Activated CD4-positive, alpha-beta T cell treated with anti-CD3 and anti-CD28 coated beads, Interleukin-2, amount 50 U/mL, for 48 hours (primary cell): ENCODE measurements at regions not wholly inside any gene's neighbourhood (a gene's known extent, or its start where the extent isn't known, plus 50 kb on each side); places are given as distances from the start of the nearest gene placed in this dataset.
"Not testable (repeated sequence)": the region's sequence is repeated elsewhere in the genome, so short reads cannot be mapped to it uniquely, and the experiment has no call there.

ENCODE experiments used
- DNase-seq, 2 experiments: peaks; one replicate each; pipeline ENCODE4 v3.0.0-alpha.2; 2020

DNA sequence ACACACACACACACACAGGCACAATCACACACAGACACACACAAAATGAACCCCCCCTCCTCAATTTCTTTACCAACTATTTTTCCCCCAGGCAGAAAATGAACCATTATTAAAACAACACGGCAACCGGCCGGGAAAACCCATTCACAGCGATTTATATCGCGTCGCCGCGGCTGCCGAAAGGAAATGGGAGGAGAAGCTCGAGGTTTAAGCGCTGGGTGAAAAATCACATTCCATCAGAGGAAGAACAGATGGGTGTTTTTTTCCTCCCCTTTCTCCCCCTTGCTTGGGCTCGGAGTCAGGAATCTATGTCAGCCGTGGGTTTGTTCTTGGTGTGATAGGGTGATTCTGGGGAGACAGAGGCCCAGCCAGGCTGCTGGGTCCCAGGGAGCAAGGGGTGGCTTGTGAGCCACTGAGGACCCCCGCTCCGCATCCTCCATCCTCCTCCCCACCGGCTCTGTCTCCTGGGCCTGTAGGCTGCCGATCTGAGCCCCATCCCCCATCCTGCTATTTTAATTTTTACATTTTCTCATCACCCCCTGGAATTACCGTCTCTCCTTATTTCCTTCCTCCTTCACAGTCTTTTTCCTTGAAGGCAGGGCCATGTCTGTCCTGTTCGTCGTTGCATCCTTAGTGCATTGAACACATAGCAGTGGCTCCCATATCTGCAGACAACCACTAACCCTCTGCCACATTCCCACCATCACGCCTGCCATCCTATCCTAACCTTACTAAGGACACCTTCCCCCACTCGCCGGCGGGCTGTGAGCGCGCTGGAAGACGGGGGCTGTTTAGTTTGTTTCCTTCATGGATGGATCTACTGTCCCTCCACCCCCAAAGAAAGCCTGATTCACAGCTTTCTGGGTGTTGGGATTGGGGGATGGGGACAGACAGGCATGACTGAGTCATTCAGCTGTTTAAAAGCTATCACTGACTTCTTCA lies 137.7 kb downstream of the CRLF3 start:
- DNase-seq = not testable (repeated sequence)

DNA sequence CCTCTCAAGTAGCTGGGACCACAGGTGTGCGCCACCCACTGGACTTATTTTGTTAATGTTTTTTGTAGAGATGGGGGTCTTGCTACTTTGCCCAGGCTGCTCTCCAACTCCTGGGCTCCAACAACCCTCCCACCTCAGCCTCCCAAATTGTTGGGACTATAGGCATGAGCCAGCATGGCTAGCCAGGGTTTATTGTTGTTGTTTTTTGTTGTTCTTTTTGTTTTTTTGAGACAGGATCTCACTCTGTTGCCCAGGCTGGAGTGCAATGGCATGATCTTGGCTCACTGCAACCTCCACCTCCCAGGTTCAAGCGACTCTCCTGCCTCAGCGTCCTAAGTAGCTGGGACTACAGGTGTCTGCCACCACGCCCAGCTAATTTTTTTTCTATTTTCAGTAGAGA lies 142.2 kb downstream of the CRLF3 start:
- not testable (repeated sequence) for DNase-seq

DNA sequence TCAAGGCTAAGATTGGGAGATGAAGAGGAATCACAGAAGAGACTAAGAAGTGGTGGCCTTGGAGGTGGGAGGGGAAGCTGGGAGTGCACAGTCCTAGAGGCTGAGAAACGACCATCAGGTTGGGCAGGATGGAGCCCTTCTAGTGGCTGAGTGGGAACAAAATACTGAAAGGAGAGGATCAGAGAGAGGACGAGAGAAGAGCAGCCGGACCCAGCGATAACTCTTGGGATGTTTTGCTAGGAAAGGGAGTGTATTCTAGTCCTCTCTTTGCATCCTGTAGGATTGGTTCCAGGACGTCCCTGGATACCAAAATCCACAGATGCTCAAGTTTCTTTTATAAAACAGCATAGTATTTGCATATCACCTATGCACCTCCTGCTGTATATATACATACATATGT lies 143.8 kb downstream of the CRLF3 start:
- DNase-seq = not testable (repeated sequence)

DNA sequence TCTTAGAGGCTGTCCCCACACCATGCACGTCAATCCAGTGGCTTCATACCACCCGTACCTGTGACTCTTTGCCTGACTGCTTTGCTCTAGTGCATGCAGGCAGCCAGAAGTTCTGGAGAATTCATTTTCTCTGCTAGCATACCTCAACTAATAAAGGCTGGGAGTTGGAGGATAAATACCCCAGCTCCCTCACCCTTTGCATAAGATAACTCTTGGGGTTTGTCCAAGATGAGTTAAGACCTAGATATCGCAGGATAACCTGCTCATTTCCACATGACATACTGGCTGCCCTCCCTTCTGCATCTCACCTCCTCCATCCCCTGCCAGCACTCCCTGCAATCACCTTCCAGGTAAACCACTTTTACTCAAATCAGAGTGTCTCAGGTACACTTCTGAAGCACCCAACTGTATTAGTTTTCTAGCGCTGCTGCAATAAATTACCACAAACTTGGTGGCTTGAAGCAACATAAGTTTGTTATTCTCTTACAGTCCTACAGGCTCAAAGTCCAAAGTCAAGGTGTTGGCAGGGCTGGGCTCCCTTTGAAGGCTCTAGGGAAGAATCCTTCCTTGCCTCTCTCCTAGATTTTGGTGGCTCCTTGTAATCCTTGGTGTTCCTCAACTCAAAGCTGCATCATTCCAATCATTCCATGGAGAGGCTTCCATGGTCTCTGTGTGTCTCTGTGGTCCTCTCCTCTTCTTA lies 146.8 kb downstream of the CRLF3 start:
- DNase-seq = no peak

DNA sequence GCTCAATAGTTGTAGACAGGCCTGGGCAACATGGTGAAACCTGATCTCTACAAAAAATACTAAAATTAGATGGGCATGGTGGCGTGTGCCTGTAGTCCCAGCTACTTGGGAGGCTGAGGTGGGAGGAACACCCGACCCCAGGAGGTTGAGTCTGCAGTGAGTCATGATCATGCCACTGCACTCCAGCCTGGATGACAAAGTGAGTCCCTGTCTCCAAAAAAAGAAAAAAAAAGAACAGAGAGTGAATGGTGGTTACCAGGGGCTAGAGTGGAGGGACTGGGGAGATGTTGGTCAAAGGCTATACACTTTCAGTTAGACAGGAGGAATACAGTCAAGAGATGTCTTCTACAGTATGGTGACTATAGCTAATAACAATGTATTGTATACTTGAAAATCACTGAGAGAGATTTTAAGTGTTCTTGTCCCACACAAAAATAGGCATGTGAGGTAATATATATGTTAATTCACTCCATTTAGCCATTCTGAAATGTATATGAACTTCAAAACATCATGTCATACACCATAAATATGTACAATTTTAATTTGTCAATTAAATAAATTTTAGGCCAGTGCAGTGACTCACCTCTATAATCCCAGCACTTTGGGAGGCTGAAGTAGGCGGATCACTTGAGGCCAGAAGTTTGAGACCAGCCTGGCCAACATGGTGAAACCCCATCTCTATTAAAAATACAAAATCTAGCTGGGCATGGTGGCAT lies 148.6 kb downstream of the CRLF3 start:
- not testable (repeated sequence) for DNase-seq

DNA sequence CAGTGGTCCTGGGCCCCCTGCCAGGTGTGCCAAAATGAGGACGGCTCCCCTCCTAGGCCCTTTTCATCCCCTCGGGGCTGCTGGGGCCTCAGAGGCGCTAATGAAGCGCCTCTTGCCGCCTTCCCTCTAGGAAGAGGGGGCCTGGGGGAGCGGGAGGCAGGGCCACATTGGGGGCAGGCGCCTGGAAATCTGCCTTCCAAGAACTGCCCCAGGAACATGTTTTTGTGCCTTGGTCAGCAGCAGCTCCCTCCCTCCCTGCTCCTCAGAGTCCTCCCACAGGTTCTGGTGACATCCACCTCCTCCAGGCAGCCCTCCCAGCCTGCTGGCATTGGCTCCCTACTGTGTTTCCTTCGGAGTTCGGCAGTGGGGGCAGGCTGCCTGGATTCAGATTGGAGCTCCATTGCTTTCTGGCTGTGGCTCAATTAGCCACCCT lies 155.3 kb downstream of the CRLF3 start:
- not testable (repeated sequence) for DNase-seq

DNA sequence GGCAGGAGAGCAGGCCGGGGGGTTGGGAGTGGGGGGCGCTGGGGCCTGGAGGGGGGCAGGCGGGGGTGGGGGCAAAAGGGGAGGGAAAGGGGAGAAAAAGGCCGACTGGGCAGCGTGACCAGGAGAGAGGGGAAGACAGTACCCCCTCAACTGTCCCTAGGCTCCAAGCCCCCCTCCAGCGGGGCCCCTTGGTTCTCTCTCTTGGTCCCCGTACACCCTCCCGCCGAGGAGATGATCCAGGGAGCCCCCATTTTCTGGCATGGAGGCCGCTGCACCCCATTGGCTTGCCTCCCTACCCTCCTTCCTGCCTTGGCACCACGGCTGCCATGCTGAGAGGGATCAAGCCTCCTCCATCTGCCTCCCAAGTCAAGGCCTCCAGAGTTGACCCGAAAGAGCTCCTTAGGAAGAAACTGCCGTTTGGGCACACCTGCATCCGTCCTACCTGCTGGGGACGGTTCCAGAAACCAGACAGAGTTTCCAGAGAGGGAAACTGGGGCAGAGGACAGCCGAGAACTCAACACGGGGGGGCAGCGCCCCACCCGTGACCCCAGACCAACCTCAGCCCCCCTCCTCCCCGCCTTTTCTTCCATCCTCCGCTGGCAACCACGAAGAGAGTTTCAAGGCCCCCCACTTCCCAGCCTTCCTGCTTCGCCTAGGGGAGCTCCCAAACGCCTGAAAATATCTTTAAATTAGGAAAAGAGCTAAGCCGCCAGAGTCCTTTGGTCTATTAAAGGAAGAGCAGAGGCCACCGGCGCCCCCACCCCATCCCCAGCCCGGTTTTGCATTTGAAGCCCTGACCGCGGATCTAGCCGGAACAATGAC lies 155.9 kb downstream of the CRLF3 start:
- not testable (repeated sequence) for DNase-seq

DNA sequence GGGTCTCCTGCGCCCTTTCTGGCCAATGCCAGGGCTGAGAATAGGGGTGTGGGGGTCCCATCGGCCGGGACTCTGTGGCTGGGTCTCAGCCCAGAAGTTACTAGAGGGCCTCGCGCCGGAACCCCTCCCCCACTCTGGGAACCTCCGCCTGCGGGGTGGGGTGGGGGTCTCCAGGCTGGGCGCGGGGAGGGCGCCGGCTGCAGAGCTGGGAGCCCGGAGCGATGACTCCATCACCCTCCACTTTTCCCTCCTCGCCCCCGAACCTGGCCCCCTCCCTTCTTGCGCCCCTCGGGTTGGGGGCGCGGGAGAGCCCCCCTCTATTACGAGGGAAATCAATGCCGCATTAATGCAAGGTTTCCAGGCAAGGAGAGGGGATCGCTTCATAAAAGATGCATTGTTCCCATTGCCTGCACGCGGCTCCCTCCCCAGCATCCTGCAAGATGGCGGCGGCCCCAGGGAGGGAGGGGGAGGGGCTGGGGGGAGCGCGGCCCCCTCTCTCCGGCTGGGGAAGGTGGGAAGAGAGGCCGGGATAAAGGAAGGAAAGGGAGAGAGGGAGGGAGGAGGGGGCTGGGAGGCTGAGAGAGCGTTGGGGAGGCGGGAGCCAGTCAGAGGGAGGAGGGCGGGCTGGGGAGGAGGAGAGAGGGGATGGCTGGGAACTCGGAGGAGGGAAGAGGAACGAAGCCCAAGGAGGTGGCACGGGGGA lies 156.7 kb downstream of the CRLF3 start:
- DNase-seq = peak; percentile 10 to 18

DNA sequence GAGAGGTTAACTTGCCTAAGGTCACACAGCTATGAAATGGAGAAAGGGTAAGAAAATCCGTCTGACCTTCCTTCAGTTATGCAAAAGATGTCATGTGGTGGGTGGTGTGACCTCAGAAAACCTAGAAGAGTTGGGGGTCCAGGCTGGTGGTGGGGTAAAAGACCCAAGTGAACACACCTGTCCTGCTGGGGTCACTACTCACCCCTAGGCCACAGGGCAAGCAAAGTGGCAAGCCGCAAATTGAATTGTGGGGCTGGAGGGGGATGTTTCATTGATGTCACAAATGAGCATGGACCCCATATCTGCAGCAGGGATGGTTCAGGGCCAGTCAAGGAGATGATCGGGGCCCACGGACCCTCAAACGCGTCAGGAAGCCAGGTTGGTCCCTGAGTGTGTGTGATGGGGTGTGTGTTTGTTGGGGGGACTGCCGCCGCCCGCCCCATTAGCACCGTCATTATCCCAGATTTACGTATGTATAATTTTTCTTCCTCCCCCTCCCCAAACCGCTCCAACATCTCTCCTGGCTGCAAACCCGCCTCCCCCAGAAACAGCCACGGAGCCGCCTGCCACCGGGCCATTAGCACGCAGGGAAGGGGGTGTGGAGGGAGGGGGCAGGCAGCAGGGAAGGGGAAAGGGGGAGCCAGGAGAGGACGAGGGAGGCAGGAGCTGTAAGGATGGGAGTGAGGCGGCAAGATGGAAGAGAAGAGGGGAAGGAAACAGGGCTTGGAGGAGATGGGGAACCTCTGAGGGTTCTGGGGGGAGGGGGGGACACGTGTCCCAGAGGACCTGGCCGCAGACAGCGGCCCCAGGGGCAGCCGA lies 157.4 kb downstream of the CRLF3 start:
- DNase-seq = not testable (repeated sequence)

DNA sequence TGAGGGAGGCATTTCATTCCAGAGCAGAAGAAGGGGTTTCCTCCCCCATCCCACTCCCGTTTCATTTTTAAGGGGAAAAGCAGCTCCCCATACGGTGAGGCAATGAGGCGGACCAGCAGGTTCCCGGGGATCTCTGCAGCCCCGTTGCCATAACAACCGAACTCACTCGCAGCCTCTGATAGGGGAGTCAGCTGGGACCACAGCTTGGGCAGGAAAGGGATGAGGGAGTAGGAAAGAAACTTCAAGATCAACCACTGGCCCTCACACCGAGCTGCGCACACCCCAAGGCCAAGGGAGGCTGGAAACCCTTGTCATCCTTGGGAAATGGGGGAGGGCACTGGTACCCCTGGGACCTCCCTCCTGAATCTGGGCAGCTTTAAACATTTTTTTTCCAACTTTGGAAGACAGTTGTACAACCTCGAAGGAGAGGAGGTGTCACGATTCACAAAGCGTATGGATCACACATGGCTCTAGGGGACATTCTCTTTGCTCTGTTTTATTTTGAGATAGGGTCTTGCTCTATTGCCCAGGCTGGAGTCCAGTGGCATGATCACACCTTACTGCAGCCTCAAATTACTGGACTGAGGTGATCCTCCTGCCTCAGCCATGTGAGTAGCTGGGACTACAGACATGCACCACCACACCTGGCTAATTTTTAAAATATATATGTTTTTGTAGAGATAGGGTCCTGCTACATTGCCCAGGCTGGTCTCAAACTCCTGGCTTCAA lies 160.6 kb downstream of the CRLF3 start:
- not testable (repeated sequence) for DNase-seq

DNA sequence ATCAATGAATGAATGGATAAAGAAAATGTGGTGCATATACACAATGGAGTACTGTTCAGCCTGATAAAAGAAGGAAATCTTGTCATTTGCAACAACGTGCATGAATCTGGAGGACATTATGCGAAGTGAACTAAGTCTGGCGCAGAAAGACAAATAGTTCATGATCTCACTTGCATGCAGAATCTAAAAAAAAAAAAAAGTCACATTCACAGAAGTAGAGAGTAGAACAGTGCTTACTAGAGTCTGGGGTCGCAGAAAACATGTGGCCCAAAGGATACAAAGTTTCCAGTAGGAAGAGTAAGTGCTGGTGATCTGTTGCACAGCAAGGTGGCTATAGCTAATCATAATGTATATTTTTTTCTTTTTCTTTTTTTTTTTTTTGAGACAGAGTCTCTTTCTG lies 167.3 kb downstream of the CRLF3 start:
- not testable (repeated sequence) for DNase-seq

DNA sequence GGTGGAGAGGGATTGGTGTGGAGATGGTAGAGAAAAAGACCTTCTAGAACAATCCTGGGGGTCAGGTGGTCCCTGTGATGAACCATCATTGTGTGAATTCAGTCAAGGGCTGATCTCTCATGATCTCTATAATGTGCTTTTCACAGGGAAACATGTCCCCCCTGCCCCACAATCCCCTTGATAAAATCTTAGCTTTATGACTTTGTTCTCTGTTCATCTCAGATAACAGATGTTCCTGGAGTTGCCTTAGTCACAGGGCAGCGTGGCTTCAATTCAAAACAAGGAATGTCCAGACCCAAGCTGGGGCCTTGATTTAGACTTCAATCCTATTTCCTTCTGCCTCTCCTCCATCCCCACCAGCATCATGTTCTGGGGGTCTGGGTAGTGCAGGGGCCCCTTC lies 171.5 kb downstream of the CRLF3 start:
- not testable (repeated sequence) for DNase-seq

DNA sequence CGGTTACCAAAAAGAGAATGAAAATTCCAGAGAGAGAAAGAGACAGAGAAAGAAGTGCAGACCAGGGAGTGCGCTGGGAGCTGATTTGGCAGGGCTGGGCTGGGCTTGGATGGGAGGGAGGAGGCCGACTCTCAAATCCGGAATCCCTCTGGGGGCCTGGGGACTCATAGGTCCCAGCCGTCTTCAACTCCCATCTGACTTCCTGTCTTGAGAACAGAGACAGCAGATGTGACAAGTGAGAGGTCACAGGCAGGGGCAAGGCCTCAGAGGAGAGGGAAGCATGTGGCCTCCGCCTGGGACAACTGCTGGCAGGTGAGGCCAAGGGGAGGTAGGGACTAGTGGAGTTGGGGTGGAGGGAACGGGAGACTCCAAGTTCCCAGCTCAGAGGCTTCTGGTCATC lies 172.9 kb downstream of the GOSR1 start:
- DNase-seq = not testable (repeated sequence)

DNA sequence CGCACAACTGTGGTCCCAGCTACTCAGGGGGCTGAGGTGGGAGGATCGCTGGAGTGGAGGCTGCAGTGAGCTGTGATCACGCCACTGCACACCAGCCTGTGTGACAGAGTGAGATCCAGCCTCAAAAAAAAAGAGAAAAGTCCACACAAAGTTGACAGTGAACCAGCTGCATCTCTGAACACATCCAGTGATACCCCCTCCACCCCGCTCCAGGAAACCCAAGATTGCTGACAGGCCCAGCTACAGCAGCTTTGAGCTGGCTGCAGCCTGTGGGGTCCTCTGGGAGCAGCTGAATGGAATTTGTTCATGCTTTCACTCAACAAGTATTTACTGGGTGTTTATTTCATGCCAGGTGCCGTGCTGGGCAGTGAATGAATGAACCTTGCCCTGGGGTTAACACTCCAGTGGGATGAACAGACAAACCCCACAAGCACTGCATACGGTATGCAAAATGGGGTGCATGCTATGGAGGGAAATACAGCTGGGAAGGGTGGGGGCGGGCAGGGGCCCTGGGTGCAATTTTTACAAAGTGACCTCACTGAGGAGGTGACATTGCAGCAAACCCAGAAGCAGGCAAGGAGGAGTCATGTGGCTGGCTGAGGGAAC lies 170.9 kb downstream of the GOSR1 start:
- not testable (repeated sequence) for DNase-seq

DNA sequence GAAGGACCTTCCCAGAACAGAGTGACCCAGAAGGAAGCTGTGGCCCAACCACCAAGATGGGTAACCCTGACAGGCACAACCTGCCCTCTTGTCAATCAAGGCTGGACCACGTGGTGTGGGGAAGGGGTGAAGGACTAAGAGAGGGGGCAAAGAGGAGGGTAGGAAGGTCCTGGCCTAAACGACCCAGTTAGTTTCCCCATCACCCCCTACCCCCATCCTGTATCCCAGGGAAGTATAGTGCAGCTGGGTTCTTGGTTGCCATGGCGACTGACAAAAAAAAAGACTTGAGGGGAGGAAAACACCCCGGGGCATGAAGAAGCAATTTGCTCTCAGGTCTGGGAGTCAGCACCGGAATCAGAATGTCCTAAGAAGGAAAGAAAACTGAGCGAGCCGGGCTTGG lies 168.7 kb downstream of the GOSR1 start:
- DNase-seq = not testable (repeated sequence)

DNA sequence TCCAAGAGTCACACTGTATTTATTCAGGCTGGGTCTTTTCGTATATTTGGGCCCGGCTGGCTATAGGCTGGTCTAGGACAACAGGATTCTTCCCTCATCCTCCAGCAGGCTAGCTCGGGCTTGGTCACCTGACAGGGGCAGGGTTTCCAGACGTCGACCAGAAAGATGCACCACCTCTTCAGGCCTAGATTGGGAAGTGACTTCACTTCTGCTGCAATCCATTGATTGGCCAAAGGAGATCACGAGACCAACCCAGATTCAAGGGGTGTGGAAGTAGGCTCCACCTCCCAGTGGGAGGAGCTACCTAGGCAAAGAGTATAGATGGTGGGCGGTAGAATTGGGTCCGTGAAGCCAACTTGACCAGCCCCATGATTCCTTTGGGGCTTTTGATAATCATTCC lies 167.5 kb downstream of the GOSR1 start:
- DNase-seq = not testable (repeated sequence)

DNA sequence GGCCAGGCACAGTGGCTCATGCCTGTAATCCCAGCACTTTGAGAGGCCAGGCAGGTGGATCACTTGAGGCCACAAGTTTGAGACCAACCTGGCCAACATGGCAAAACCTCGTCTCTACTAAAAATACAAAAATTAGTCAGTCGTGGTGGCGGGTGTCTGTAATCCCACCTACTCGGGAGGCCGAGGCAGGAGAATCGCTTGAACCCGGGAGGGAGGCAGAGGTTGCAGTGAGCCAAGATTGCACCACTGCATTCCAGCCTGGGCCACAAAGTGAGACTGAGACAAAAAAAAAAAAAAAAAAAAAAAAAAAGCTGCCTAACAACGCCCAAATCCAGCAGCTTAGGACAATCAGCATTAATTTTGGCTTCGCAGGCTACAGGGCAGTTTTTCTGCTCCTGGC lies 167.1 kb downstream of the GOSR1 start:
- not testable (repeated sequence) for DNase-seq

DNA sequence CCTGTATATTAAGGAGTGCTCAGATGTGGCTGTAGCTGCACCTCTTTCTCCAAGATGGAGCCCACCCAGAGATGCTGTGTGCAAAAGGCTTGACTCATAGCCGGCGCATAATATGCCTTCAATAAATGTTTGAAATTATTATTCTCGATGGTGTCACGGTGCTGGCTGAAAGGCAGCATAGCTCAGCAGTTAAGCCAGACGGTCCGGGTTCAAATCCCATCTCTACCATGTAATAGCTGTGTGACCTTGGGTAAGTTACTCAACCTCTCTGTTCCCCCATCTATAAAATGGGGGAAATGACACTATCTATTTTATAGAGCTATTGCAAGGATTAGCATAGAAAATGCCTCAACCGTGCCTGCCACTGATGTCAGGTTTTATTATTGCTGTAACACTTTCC lies 164.2 kb downstream of the GOSR1 start:
- DNase-seq = not testable (repeated sequence)

DNA sequence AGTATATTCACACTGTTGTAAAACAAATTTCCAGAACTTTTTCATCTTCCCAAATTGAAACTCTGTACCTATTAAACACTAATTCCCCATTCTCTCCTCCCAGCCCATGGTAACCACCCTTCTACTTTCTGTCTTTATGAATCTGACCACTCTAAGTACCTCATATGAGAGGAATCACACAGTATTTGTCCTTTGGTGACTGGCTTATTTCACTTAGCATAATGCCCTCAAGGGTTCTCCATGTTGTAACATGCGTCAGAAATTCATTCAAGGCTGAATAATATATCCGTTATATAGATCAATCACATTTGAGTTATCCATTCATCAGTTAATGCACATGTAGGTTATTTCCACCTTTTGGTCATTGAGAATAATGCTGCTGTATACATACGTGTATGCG lies 162.2 kb downstream of the GOSR1 start:
- DNase-seq = not testable (repeated sequence)

DNA sequence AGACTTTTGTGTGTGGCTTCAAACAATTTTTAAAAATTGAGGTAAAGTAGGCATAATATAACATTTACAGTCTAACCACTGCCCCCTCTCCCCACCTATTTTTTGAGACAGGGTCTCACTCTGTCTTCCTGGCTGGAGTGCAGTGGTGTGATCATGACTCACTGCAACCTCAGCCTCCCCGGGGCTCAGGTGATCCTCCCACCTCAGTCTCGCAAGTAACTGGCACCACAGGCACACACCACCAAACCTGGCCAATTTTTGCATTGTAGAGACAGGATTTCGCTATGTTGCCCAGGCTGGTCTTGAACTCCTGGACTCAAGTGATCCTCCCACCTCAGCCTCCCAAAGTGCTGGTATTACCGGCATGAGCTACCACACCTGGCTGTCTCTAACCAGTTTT lies 161.8 kb downstream of the GOSR1 start:
- DNase-seq = not testable (repeated sequence)
